Right atrium auricular region (tissue), 2 donors: ENCODE measurements at regions not wholly inside any gene's neighbourhood (a gene's known extent, or its start where the extent isn't known, plus 50 kb on each side); places are given as distances from the start of the nearest gene placed in this dataset.

Experiments
- DNase-seq: peaks from one replicate; pipeline ENCODE4 v3.0.0-alpha.2; 2019; ENCODE audit warnings: low spot score
- H3K27ac ChIP-seq, 2 donors: fragments of 200-600 bp; sonication (generic); 1 replicate in 1 of 2; 2 replicates in 1 of 2; pipeline ENCODE4 v1.5.1; 2016 to 2019
- H3K27me3 ChIP-seq, 2 donors: fragments of 200-600 bp; sonication (generic); one replicate each; pipeline versions ENCODE4 v1.5.1 to v1.6.0; 2017 to 2019
- H3K36me3 ChIP-seq: fragments of 200-600 bp; sonication (generic); one replicate; pipeline ENCODE4 v1.5.1; 2016
- H3K4me1 ChIP-seq, 2 donors: fragments of 200-600 bp; sonication (generic); one replicate each; pipeline versions ENCODE4 v1.5.1 to v1.6.0; 2017 to 2019
- H3K4me3 ChIP-seq, 2 donors: fragments of 200-600 bp; sonication (generic); 1 replicate in 1 of 2; 2 replicates in 1 of 2; pipeline ENCODE4 v1.5.1; 2017 to 2019; ENCODE audit warnings: mild to moderate bottlenecking in 1 of 2, moderate library complexity in 1 of 2
- H3K9me3 ChIP-seq, 2 donors: fragments of 200-600 bp; sonication (generic); one replicate each; pipeline ENCODE4 v1.5.1; 2019
- CTCF ChIP-seq, 2 donors: fragments of 200-600 bp; sonication (generic); IDR thresholded peaks; one replicate each; pipeline ENCODE4 v1.5.1; 2019; ENCODE audit warnings: antibody characterized with exemption in 2 of 2

DNA sequence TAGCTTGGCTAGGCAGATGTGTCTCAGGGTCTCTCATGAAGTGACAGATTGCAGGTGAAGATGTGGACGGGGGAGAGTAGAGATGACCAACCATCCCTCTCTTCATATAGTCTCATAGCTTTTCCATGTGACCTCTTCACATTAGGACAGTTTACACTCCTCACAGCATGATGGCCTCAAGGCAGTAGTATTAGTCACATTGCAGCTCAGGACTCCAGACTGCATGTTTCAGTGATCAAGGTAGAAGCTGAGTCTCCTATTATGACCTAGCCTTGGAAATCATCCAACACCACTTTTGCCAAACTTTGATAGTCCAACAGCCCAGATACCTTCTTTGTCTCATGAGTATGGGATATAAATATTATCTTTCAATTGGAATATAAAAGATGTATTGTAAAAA lies 147.7 kb downstream of the GASK1B start:
- no peaks in the 10 kb centered on the region for H3K36me3 ChIP-seq
- H3K27me3 ChIP-seq, result no peaks in the 10 kb centered on the region
- no peak for TF ChIP-seq CTCF (IDR thresholded peaks at IDR 0.05)
- no peak overlapping the region for H3K4me3 ChIP-seq
- peaks cover 0 to 13% of the 10 kb centered on the region in 2 donors for H3K4me1 ChIP-seq
- no peak overlapping the region for H3K27ac ChIP-seq
- H3K9me3 ChIP-seq, result peaks cover 5 to 17% of the 10 kb centered on the region in 2 donors
- no peak for DNase-seq

- Histone ChIP-seq H3K36me3 (no peaks in the 10 kb centered on the region), H3K27ac (peak overlapping the region; percentile 44 to 53), H3K9me3 (no peaks in the 10 kb centered on the region), H3K4me1 (peaks cover 0 to 20% of the 10 kb centered on the region in 2 donors), H3K27me3 (no peaks in the 10 kb centered on the region), H3K4me3 (no peak overlapping the region)
- TF ChIP-seq CTCF (IDR thresholded peaks at IDR 0.05), result no peak
- no peak for DNase-seq
These were observed 152.0 kb downstream of the GASK1B start for GRCh38 chr4:158020734-158021346.

DNA sequence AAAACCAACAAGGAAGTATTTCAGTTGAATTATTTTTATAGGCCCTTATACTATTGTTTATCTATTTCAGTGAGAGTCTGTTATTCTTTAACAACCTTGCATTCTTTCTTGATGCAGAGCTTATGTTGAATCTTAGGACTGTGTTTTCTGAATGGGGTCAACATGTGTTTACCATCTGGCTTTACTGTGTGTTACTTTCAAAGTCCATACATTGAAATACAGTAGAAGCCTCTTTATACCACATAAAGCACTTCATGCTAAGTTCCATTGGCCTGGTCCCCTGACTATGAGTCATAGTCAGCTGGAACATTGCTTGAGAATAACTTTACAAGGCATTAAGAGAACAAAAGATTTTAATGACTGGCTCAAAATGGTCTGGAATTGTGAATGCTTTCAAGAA lies 152.6 kb downstream of the GASK1B start:
- Histone ChIP-seq H3K27me3 (no peaks in the 10 kb centered on the region), H3K4me1 (peaks cover 0 to 20% of the 10 kb centered on the region in 2 donors), H3K36me3 (no peaks in the 10 kb centered on the region), H3K27ac (peak overlapping the region; percentile 44 to 53), H3K9me3 (no peaks in the 10 kb centered on the region), H3K4me3 (no peak overlapping the region)
- no peak for DNase-seq
- no peak for TF ChIP-seq CTCF (IDR thresholded peaks at IDR 0.05)

DNA sequence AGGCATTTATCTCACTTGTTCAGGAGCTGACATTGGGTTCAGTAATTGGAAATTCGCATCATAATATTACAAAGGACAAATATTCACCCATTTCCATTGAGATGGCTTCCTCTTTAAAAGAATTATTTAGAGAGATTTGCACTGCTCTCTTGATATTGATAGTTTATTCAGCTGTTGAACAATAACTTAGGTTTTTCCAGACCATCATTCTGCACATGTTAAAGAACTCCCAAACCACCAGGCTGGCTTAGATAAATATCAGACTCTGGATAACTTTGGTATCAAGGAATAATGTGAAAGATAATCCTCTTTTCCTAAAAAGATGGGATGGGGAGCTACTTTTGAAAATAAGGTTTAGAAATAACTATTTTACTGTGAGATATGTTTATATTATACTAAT lies 154.0 kb downstream of the GASK1B start:
- no peaks in the 10 kb centered on the region for H3K9me3 ChIP-seq
- no peaks in the 10 kb centered on the region for H3K27me3 ChIP-seq
- H3K4me3 ChIP-seq, result no peak overlapping the region
- H3K27ac ChIP-seq, result no peak overlapping the region
- TF ChIP-seq CTCF (IDR thresholded peaks at IDR 0.05), result no peak
- no peaks in the 10 kb centered on the region for H3K36me3 ChIP-seq
- no peak for DNase-seq
- H3K4me1 ChIP-seq, result peaks cover 0 to 20% of the 10 kb centered on the region in 2 donors

GRCh38 chr4:158018221-158018830 lies 154.5 kb downstream of the GASK1B start:
- H3K4me3 ChIP-seq, result no peak overlapping the region
- DNase-seq, result no peak
- no peaks in the 10 kb centered on the region for H3K36me3 ChIP-seq
- no peaks in the 10 kb centered on the region for H3K9me3 ChIP-seq
- H3K27me3 ChIP-seq, result no peaks in the 10 kb centered on the region
- no peak for TF ChIP-seq CTCF (IDR thresholded peaks at IDR 0.05)
- H3K27ac ChIP-seq, result no peak overlapping the region
- peaks cover 0 to 20% of the 10 kb centered on the region in 2 donors for H3K4me1 ChIP-seq

DNA sequence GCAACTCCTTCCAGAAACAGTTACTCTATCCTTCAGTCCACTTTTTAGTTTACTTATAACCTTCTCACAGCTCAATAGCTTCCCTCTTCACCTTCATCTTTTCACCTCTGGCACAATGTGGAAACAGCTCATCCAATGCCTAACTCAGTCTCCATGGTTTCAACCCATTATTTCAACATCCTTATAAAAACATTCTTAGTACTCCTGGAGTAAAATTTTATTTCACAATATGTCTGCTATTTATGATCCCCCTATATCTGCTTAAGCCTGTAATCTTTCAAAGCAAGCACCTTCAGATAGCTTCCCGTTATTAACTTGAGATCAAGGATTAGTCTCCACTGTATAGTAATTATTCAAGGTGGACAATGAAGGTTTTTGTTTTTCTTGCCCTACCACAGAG lies 156.3 kb downstream of the GASK1B start:
- Histone ChIP-seq H3K4me3 (no peak overlapping the region), H3K36me3 (no peaks in the 10 kb centered on the region), H3K9me3 (no peaks in the 10 kb centered on the region), H3K27me3 (no peaks in the 10 kb centered on the region), H3K4me1 (peaks cover 0 to 20% of the 10 kb centered on the region in 2 donors), H3K27ac (peak overlapping the region in 1 of 2 donors; percentile 33)
- TF ChIP-seq CTCF (IDR thresholded peaks at IDR 0.05), result no peak
- no peak for DNase-seq
